ENCODE measurements at regions not wholly inside any gene's neighbourhood (a gene's known extent, or its start where the extent isn't known, plus 50 kb on each side); places are given as distances from the start of the nearest gene placed in this dataset.

DNA sequence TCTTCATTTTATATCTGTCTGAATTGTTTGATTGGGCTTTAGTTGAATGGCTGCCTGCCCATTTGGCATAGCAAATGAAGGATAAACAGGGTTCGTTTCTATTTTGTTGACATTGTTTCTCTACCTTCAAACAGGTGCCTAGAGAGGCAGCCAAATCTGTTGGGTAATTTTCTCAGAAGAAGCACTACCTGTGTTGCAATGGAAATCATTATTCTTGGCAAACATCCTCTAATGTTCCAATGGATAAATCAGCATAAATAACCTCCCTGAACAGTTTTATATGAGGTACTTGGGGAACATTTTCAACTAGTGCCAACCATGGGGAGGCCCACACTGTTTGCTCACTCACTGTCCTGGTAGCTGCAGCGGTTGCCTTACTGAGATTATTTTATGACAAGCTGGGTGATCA lies 64.4 kb upstream of the PLPP4 start:
- TF ChIP-seq, protein P1, sequence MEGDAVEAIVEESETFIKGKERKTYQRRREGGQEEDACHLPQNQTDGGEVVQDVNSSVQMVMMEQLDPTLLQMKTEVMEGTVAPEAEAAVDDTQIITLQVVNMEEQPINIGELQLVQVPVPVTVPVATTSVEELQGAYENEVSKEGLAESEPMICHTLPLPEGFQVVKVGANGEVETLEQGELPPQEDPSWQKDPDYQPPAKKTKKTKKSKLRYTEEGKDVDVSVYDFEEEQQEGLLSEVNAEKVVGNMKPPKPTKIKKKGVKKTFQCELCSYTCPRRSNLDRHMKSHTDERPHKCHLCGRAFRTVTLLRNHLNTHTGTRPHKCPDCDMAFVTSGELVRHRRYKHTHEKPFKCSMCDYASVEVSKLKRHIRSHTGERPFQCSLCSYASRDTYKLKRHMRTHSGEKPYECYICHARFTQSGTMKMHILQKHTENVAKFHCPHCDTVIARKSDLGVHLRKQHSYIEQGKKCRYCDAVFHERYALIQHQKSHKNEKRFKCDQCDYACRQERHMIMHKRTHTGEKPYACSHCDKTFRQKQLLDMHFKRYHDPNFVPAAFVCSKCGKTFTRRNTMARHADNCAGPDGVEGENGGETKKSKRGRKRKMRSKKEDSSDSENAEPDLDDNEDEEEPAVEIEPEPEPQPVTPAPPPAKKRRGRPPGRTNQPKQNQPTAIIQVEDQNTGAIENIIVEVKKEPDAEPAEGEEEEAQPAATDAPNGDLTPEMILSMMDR (IDR thresholded peaks at IDR 0.05) = no peak
- TF ChIP-seq POLR2A (IDR thresholded peaks at IDR 0.05) = no peak
